HepG2 (cell line): ENCODE measurements at regions not wholly inside any gene's neighbourhood (a gene's known extent, or its start where the extent isn't known, plus 50 kb on each side); places are given as distances from the start of the nearest gene placed in this dataset.

Source experiments
- CC2D1A ChIP-seq: sonication (generic); formaldehyde crosslinking; IDR thresholded peaks from 2 replicates; pipeline ENCODE4 v1.8.1; 2023; ENCODE audit warnings: mild to moderate bottlenecking, missing genetic modification reagents
- EP300 ChIP-seq, 3 experiments: sonication (generic) in 1 of 3; formaldehyde crosslinking in 1 of 3; IDR thresholded peaks; 2 replicates each; pipeline versions ENCODE4 v1.5.1 to v1.6.1; 2011 to 2020; ENCODE audit warnings: low read depth in 2 of 3, low read length in 2 of 3, borderline replicate concordance in 1 of 3, improper control_type of control experiment in 1 of 3, mild to moderate bottlenecking in 1 of 3, missing genetic modification reagents in 1 of 3, moderate library complexity in 1 of 3
- EZH2 ChIP-seq: conservative IDR thresholded peaks from 2 replicates; pipeline ENCODE4 v1.6.1; 2012; ENCODE audit warnings: mild to moderate bottlenecking, low read depth, low read length, moderate library complexity
- POLR2AphosphoS5 ChIP-seq: IDR thresholded peaks from 2 replicates; pipeline ENCODE4 v1.6.1; 2012; ENCODE audit warnings: low read depth, low read length
- ZNF589 ChIP-seq: sonication (generic); formaldehyde crosslinking; conservative IDR thresholded peaks from 2 replicates; pipeline ENCODE4 v1.8.0; 2022; ENCODE audit warnings: mild to moderate bottlenecking, moderate library complexity, missing genetic modification reagents
- TF ChIP-seq, protein P1 (sequence below), 2 experiments: sonication (generic) in 1 of 2; formaldehyde crosslinking in 1 of 2; IDR thresholded peaks; 2 replicates each; pipeline versions ENCODE4 v1.5.1 to v1.6.1; 2011 to 2020; ENCODE audit warnings: borderline replicate concordance in 1 of 2, low read depth in 1 of 2, low read length in 1 of 2, mild to moderate bottlenecking in 1 of 2, missing genetic modification reagents in 1 of 2, moderate library complexity in 1 of 2
- TF ChIP-seq, protein P2 (sequence below): sonication (generic); formaldehyde crosslinking; IDR thresholded peaks from 2 replicates; pipeline ENCODE4 v1.4.0; 2020; ENCODE audit warnings: missing genetic modification reagents
- TF ChIP-seq, protein P3 (sequence below): sonication (generic); formaldehyde crosslinking; IDR thresholded peaks from 2 replicates; pipeline ENCODE4 v1.5.0; 2020; ENCODE audit warnings: mild to moderate bottlenecking, missing genetic modification reagents, moderate library complexity

DNA sequence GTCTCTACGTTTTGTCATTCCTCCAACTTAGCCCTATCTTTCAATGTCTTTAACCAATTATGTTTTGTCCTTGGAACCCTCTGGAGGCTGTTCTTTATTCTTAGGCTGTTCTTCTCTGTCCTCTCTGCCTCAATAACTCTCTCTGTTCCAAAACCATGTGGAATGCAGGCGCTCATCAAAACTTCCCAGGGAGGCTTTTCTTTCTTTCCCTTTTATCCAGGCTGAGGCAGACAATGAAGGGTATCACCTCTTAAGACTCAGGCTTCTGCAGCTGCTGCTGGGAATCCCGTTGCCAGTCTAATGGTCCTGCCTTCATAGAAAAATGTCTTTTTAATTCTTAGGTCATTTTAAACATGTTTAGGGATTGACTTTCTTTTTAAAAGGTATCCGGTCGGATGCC lies 544.7 kb downstream of the CDH26 start:
- no peak for TF ChIP-seq EP300 (IDR thresholded peaks at IDR 0.05; ENCODE audit: low read depth in 2 of 2, low read length in 2 of 2)
- no peak for TF ChIP-seq EP300 (CRISPR knock-in tag; IDR thresholded peaks at IDR 0.05; ENCODE audit: borderline replicate concordance)
- TF ChIP-seq, protein P1, sequence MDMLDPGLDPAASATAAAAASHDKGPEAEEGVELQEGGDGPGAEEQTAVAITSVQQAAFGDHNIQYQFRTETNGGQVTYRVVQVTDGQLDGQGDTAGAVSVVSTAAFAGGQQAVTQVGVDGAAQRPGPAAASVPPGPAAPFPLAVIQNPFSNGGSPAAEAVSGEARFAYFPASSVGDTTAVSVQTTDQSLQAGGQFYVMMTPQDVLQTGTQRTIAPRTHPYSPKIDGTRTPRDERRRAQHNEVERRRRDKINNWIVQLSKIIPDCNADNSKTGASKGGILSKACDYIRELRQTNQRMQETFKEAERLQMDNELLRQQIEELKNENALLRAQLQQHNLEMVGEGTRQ (IDR thresholded peaks at IDR 0.05; ENCODE audit: low read depth, low read length), result no peak
- TF ChIP-seq, protein P1 (CRISPR knock-in tag; IDR thresholded peaks at IDR 0.05; ENCODE audit: borderline replicate concordance), result no peak
- no peak for TF ChIP-seq POLR2AphosphoS5
- TF ChIP-seq, protein P2, sequence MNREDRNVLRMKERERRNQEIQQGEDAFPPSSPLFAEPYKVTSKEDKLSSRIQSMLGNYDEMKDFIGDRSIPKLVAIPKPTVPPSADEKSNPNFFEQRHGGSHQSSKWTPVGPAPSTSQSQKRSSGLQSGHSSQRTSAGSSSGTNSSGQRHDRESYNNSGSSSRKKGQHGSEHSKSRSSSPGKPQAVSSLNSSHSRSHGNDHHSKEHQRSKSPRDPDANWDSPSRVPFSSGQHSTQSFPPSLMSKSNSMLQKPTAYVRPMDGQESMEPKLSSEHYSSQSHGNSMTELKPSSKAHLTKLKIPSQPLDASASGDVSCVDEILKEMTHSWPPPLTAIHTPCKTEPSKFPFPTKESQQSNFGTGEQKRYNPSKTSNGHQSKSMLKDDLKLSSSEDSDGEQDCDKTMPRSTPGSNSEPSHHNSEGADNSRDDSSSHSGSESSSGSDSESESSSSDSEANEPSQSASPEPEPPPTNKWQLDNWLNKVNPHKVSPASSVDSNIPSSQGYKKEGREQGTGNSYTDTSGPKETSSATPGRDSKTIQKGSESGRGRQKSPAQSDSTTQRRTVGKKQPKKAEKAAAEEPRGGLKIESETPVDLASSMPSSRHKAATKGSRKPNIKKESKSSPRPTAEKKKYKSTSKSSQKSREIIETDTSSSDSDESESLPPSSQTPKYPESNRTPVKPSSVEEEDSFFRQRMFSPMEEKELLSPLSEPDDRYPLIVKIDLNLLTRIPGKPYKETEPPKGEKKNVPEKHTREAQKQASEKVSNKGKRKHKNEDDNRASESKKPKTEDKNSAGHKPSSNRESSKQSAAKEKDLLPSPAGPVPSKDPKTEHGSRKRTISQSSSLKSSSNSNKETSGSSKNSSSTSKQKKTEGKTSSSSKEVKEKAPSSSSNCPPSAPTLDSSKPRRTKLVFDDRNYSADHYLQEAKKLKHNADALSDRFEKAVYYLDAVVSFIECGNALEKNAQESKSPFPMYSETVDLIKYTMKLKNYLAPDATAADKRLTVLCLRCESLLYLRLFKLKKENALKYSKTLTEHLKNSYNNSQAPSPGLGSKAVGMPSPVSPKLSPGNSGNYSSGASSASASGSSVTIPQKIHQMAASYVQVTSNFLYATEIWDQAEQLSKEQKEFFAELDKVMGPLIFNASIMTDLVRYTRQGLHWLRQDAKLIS (CRISPR knock-in tag), result no peak
- TF ChIP-seq, protein P3, sequence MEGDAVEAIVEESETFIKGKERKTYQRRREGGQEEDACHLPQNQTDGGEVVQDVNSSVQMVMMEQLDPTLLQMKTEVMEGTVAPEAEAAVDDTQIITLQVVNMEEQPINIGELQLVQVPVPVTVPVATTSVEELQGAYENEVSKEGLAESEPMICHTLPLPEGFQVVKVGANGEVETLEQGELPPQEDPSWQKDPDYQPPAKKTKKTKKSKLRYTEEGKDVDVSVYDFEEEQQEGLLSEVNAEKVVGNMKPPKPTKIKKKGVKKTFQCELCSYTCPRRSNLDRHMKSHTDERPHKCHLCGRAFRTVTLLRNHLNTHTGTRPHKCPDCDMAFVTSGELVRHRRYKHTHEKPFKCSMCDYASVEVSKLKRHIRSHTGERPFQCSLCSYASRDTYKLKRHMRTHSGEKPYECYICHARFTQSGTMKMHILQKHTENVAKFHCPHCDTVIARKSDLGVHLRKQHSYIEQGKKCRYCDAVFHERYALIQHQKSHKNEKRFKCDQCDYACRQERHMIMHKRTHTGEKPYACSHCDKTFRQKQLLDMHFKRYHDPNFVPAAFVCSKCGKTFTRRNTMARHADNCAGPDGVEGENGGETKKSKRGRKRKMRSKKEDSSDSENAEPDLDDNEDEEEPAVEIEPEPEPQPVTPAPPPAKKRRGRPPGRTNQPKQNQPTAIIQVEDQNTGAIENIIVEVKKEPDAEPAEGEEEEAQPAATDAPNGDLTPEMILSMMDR (CRISPR knock-in tag), result no peak
- TF ChIP-seq CC2D1A (CRISPR knock-in tag), result no peak
- TF ChIP-seq ZNF589 (CRISPR knock-in tag), result no peak
- TF ChIP-seq EZH2, result no peak
